GM11168 (cell line): ENCODE measurements at regions not wholly inside any gene's neighbourhood (a gene's known extent, or its start where the extent isn't known, plus 50 kb on each side); places are given as distances from the start of the nearest gene placed in this dataset.

Source experiments
- in situ Hi-C: fragments of 300-500 bp; cut with MboI; formaldehyde crosslinking; loops from one replicate; pipeline ENCODE4 v1.12.0; 2022; ENCODE audit warnings: low sequenced_read_pairs; ENCODE audit not compliant: unreplicated experiment

GRCh38 chr12:126776026-126776655 lies 1490.8 kb upstream of the TMEM132C start:
- in situ Hi-C loops: no loop called here

- in situ Hi-C loops: no loop called here
Measured at GRCh38 chr12:126780343-126780742, 1486.6 kb upstream of the TMEM132C start.

GRCh38 chr12:126781593-126781992 lies 1485.4 kb upstream of the TMEM132C start:
- in situ Hi-C loops: no loop called here

DNA sequence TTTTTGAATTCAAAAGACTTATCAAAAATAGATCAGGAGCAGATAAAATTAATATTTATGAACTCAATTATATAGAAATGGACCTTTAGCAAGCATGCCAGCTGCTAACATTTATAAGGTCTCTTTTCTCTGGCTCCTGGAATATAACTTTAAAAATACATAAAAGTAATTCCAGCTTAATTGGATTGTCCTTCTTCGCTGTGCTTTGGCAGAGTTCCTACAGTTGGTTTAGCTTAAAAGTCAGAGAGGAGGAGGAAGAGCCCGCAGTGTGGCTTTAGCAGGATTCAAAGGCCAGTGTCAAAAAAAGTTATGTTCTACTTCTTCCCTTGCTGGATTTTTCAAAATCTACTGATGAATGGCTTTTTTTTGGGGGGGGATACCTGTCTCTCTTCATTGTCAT lies 1484.9 kb upstream of the TMEM132C start:
- in situ Hi-C loops: no loop called here

- in situ Hi-C loops: no loop called here
Measured at GRCh38 chr12:126784328-126784921, 1482.5 kb upstream of the TMEM132C start.

DNA sequence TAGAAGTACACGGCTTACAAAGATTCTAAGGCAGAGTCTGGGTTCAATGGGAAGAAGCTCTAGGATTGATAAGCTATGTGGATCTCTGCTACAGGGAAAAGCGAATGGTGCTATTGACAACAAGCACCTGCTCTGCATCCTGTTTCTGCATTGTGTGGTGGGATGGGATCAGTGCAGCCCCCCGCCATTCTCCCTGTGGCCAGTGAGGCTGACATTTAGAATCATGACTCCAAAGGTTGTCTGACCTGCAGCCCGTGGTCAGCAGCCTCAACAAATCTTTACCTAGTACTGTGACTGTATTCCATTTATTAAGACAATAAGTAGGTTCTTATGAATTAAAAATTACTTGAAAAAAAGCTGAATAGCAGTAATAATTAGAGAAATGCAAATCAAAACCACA lies 1477.0 kb upstream of the TMEM132C start:
- in situ Hi-C loops: no loop called here

DNA sequence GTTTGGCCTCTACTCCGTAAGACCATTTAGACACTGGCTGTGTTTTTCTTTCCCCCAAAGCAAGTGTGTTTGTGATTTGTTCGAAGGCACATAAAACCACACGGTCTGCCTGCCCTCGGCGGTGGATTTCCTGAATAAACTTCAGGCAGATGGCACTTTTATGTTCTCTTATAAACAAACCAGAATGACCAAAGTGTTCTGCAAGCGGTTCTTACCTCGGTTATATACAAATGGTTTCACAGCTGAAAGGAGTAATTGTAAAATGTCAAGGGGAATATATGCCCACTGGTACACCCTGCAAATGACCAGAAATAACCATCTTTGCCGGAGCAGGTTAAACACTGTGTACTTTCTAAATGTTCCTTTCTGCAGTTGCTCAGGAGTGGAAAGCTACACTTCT lies 1475.8 kb upstream of the TMEM132C start:
- in situ Hi-C loops: no loop called here

GRCh38 chr12:126792411-126792810 lies 1474.6 kb upstream of the TMEM132C start:
- in situ Hi-C loops: no loop called here

GRCh38 chr12:126797525-126797924 lies 1469.4 kb upstream of the TMEM132C start:
- in situ Hi-C loops: no loop called here

DNA sequence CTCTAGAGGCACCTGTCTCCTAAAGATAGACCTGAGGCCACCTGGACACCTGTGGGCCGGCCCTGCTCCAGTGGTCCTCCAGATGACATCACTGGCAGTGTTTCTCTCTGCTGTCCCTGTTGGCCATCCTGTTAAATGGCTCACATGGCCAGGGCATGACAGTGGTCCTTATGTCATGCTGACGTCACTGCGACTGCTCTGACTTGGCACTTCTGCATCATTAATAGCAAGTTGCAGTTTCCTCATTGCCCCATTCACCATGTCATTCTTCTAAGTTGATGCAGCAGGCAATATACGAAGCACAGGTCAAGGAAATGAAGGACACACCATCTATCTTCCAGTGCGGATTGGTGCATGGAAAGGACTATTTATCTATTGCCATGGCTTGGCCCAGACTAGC lies 1468.5 kb upstream of the TMEM132C start:
- in situ Hi-C loops: no loop called here

- in situ Hi-C loops: no loop called here
Measured at GRCh38 chr12:126807312-126807865, 1459.6 kb upstream of the TMEM132C start.

- in situ Hi-C loops: no loop called here
Measured at GRCh38 chr12:126811391-126811790, 1455.6 kb upstream of the TMEM132C start.

DNA sequence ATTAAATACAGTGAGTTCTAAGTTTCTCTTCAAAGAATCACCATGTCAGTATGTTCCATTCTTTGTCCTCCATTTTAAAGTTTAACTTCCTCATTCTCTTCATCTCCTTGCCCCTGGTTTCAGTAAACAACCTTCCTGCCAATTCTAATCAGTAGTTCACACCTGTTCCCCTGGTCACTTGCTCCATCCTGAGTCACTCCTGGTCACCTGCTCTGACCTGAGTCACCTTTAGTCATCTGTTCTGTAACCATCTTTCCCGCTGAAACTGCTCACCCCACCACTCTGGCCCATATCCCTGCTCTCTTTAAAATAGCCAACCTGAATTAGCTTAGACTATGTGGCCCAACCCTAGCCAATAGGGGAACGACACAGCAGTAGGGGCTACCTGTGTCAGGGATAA lies 1447.4 kb upstream of the TMEM132C start:
- in situ Hi-C loops: no loop called here

DNA sequence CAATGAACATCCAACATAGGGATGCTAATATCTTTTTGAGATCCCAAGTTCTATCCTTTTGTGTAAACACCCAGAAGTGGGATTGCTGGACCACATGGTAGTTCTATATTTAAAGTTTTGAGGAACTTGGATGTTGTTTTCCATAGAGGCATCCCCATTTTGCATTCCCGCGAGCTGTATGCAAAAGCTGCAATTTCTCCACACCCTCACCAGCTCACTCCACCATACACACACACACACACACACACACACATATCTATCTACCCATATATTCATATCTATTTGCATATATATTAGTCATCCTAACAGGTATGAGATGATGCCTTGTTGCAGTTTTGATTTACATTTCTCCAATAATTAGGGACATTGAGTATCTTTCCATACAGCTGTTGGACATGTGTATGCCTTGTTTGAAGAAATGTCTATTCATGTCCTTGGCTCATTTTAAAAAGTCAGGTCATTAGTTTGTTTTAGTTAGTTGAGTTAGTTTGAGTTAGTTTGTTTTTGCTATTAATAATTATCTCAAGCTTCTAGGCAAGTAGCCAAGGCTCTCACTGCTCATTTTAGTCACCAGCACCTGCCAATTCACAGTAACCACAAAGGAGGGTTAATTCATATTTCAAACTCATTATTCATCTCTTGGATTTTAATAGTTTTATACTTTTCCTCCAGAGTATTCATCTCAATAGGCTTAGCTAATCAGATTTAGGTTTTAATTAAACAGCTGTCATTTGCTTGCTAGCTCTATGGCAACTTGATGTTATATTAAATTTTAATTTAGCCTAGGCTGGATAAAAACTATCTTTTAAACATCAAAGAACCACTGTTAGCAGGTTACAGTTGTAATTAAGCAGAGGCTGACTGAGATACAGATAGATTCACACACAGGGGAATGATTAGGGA lies 1435.9 kb upstream of the TMEM132C start:
- in situ Hi-C loops: no loop called here

GRCh38 chr12:126837697-126838096 lies 1429.3 kb upstream of the TMEM132C start:
- in situ Hi-C loops: no loop called here

- in situ Hi-C loops: no loop called here
Measured at GRCh38 chr12:126843915-126844669, 1422.9 kb upstream of the TMEM132C start.

- in situ Hi-C loops: no loop called here
Measured at GRCh38 chr12:126847005-126847629, 1419.9 kb upstream of the TMEM132C start.

GRCh38 chr12:126855768-126856167 lies 1411.2 kb upstream of the TMEM132C start:
- in situ Hi-C loops: loop anchor here (25.0 kb wide), 1 partner anchor 1318 kb away; no protein-coding TSS in a partner anchor

GRCh38 chr12:126856958-126857357 lies 1410.0 kb upstream of the TMEM132C start:
- in situ Hi-C loops: loop anchor here (25.0 kb wide), 1 partner anchor 1320 kb away; no protein-coding TSS in a partner anchor

- in situ Hi-C loops: loop anchor here (25.0 kb wide), 1 partner anchor 1321 kb away; no protein-coding TSS in a partner anchor
Measured at GRCh38 chr12:126858560-126858959, 1408.4 kb upstream of the TMEM132C start.
